OCI-LY3 (cell line): ENCODE measurements at regions not wholly inside any gene's neighbourhood (a gene's known extent, or its start where the extent isn't known, plus 50 kb on each side); places are given as distances from the start of the nearest gene placed in this dataset.
"Not testable (repeated sequence)": the region's sequence is repeated elsewhere in the genome, so short reads cannot be mapped to it uniquely, and the experiment has no call there.

Source experiments
- H2AFZ ChIP-seq: fragments of 200-600, 300-600 bp; shearing (Covaris generic); 2 replicates; pipeline ENCODE4 v1.6.0; 2014; ENCODE audit warnings: antibody characterized with exemption, low read depth, low read length
- H3K27ac ChIP-seq: fragments of 200-600, 300-600 bp; sonication (generic); 2 replicates; pipeline ENCODE4 v1.5.1; 2014; ENCODE audit warnings: mild to moderate bottlenecking, low read length, moderate library complexity, mixed read lengths
- H3K27me3 ChIP-seq: fragments of 200-600, 300-600 bp; sonication (generic); 2 replicates; pipeline ENCODE4 v1.6.1; 2014; ENCODE audit warnings: low read depth, low read length, mixed read lengths
- H3K36me3 ChIP-seq: fragments of 200-600, 300-600 bp; sonication (generic); replicated peaks from 2 replicates; pipeline ENCODE3; 2014; ENCODE audit warnings: low read depth, low read length, mixed read lengths
- H3K4me1 ChIP-seq: fragments of 300-600, 200-600 bp; sonication (generic); 2 replicates; pipeline ENCODE4 v1.6.1; 2014; ENCODE audit warnings: low read length, mixed read lengths
- H3K4me2 ChIP-seq: fragments of 200-600, 300-600 bp; sonication (generic); 2 replicates; pipeline ENCODE4 v1.6.1; 2014; ENCODE audit warnings: low read length, mixed read lengths
- H3K4me3 ChIP-seq: fragments of 300-600, 200-600 bp; sonication (generic); 2 replicates; pipeline ENCODE4 v1.5.1; 2014; ENCODE audit warnings: antibody characterized with exemption, mild to moderate bottlenecking, low read length, moderate library complexity
- H3K79me2 ChIP-seq: fragments of 300-600, 200-600 bp; shearing (Covaris generic); 2 replicates; pipeline ENCODE4 v1.6.1; 2014; ENCODE audit warnings: mild to moderate bottlenecking, low read length, mixed read lengths
- H3K9ac ChIP-seq: fragments of 300-600, 200-600 bp; shearing (Covaris generic); 2 replicates; pipeline ENCODE4 v1.6.0; 2014; ENCODE audit warnings: mild to moderate bottlenecking, low read length, moderate library complexity
- H3K9me3 ChIP-seq: fragments of 200-600, 300-600 bp; shearing (Covaris generic); 2 replicates; pipeline ENCODE4 v1.6.1; 2014; ENCODE audit warnings: low read length, mixed read lengths; ENCODE audit not compliant: insufficient read depth
- H4K20me1 ChIP-seq: fragments of 200-600, 300-600 bp; sonication (generic); 2 replicates; pipeline ENCODE4 v1.6.1; 2016; ENCODE audit warnings: low read length, mixed read lengths; ENCODE audit not compliant: insufficient read depth
- CTCF ChIP-seq: fragments of 200-600, 300-600 bp; sonication (generic); IDR thresholded peaks from 2 replicates; pipeline ENCODE4 v1.5.1; 2014; ENCODE audit warnings: antibody characterized with exemption, low read length, low read depth
- EZH2phosphoT487 ChIP-seq: fragments of 200-600 bp; shearing (Covaris generic); IDR thresholded peaks from 2 replicates; pipeline ENCODE4 v1.6.1; 2018; ENCODE audit warnings: antibody characterized with exemption, mixed run types, low read depth

- Histone ChIP-seq H3K4me2 (no peak overlapping the region), H3K4me3 (no peak overlapping the region), H3K9ac (no peak overlapping the region), H3K27me3 (no peaks in the 10 kb centered on the region), H4K20me1 (no peaks in the 10 kb centered on the region), H3K27ac (no peak overlapping the region), H3K4me1 (no peaks in the 10 kb centered on the region), H3K9me3 (no peaks in the 10 kb centered on the region), H3K79me2 (no peaks in the 10 kb centered on the region), H3K36me3 (no peaks in the 10 kb centered on the region), H2AFZ (no peak overlapping the region)
- TF ChIP-seq CTCF (no peak), EZH2phosphoT487 (no peak)
These were observed 98.2 kb upstream of the TRHDE start for GRCh38 chr12:72173974-72174373.

- TF ChIP-seq EZH2phosphoT487 (no peak), CTCF (no peak)
- Histone ChIP-seq H3K27me3 (no peaks in the 10 kb centered on the region), H3K79me2 (no peaks in the 10 kb centered on the region), H2AFZ (no peak overlapping the region), H3K27ac (no peak overlapping the region), H3K4me1 (no peaks in the 10 kb centered on the region), H3K9me3 (no peaks in the 10 kb centered on the region), H3K4me3 (no peak overlapping the region), H3K9ac (no peak overlapping the region), H3K36me3 (no peaks in the 10 kb centered on the region), H4K20me1 (no peaks in the 10 kb centered on the region), H3K4me2 (no peak overlapping the region)
These were observed 93.9 kb upstream of the TRHDE start for GRCh38 chr12:72178244-72178643.

- H3K4me3 ChIP-seq, result no peak overlapping the region
- no peaks in the 10 kb centered on the region for H3K9me3 ChIP-seq
- no peaks in the 10 kb centered on the region for H3K79me2 ChIP-seq
- H2AFZ ChIP-seq, result no peak overlapping the region
- no peaks in the 10 kb centered on the region for H3K4me1 ChIP-seq
- TF ChIP-seq CTCF, result no peak
- no peaks in the 10 kb centered on the region for H3K27me3 ChIP-seq
- H3K4me2 ChIP-seq, result no peak overlapping the region
- no peak overlapping the region for H3K9ac ChIP-seq
- no peaks in the 10 kb centered on the region for H3K36me3 ChIP-seq
- H3K27ac ChIP-seq, result no peak overlapping the region
- H4K20me1 ChIP-seq, result no peaks in the 10 kb centered on the region
These were observed 93.3 kb upstream of the TRHDE start for GRCh38 chr12:72178871-72179270.

- Histone ChIP-seq H3K9me3 (no peaks in the 10 kb centered on the region), H3K9ac (no peak overlapping the region), H3K27ac (no peak overlapping the region), H4K20me1 (no peaks in the 10 kb centered on the region), H3K4me2 (no peak overlapping the region), H3K4me1 (no peaks in the 10 kb centered on the region), H2AFZ (no peak overlapping the region), H3K79me2 (no peaks in the 10 kb centered on the region), H3K4me3 (no peak overlapping the region), H3K27me3 (no peaks in the 10 kb centered on the region), H3K36me3 (no peaks in the 10 kb centered on the region)
- TF ChIP-seq CTCF, result no peak
These were observed 92.3 kb upstream of the TRHDE start for GRCh38 chr12:72179841-72180240.

GRCh38 chr12:72184971-72185533 is 87.1 kb upstream of the TRHDE start:
- not testable (repeated sequence) for H3K4me1 ChIP-seq, H3K36me3 ChIP-seq, H3K27ac ChIP-seq, H3K27me3 ChIP-seq, H3K4me3 ChIP-seq, H4K20me1 ChIP-seq, H3K9me3 ChIP-seq, H3K4me2 ChIP-seq, H3K79me2 ChIP-seq, H2AFZ ChIP-seq, H3K9ac ChIP-seq
